GM12878 (cell line): ENCODE measurements at regions not wholly inside any gene's neighbourhood (a gene's known extent, or its start where the extent isn't known, plus 50 kb on each side); places are given as distances from the start of the nearest gene placed in this dataset.

Experiments used
- ATAC-seq: fragments of 200-7000 bp; cut with Tn5 transposase; 3 replicates; pipeline ENCODE4 v1.9.1; 2020; ENCODE audit warnings: mild to moderate bottlenecking, moderate library complexity
- BruUV-seq: library from RNA; stranded (reverse); fragments of 400-500 nt; replicated peaks from 2 replicates; lab custom pipeline; 2021; lab: Mats Ljungman, UMichigan
- CTCF ChIA-PET: fragments of 300-600 bp; sonication (Branson Sonifier 250); formaldehyde crosslinking; extraction: SDS; loops from one replicate; lab custom pipeline; 2021; ENCODE audit warnings: inconsistent platforms; lab: Yijun Ruan, JAX
- POLR2A ChIA-PET: fragments of 350-600 bp; formaldehyde crosslinking; extraction: SDS; loops from one replicate; lab custom pipeline; 2021; ENCODE audit warnings: inconsistent platforms; lab: Charles Lee
- RAD21 ChIA-PET: fragments of 300-600 bp; sonication (Branson Sonifier 250); formaldehyde crosslinking; loops from one replicate; lab custom pipeline; 2023; ENCODE audit warnings: antibody characterized with exemption; ENCODE audit not compliant: unreplicated experiment; lab: Charles Lee
- SMC1A ChIA-PET: fragments of 300-600 bp; sonication (Branson Sonifier 250); formaldehyde crosslinking; loops from one replicate; lab custom pipeline; 2023; ENCODE audit not compliant: unreplicated experiment, uncharacterized antibody; lab: Charles Lee
- DNase-seq: peaks from one replicate; pipeline ENCODE4 v3.0.0-alpha.2; 2011; ENCODE audit warnings: low read depth, low spot score
- FAIRE-seq: peaks from 3 replicates; lab custom pipeline; 2011; peaks lifted over from hg19 to GRCh38; lab: Jason Lieb, UNC
- H2AFZ ChIP-seq: 2 replicates; pipeline ENCODE4 v1.6.0; 2011; ENCODE audit warnings: low read depth, low read length, control low read depth; ENCODE audit not compliant: control insufficient read depth
- H3K27ac ChIP-seq: 2 replicates; pipeline ENCODE4 v1.5.1; 2011; ENCODE audit warnings: control low read depth; ENCODE audit not compliant: control insufficient read depth, insufficient read depth
- H3K27me3 ChIP-seq, 2 experiments: replicated peaks in 1 of 2; 2 replicates each; pipeline versions ENCODE4 v1.6.0 to v1.6.1; 2011; ENCODE audit warnings: low read length in 1 of 2; ENCODE audit not compliant: control insufficient read depth in 2 of 2, insufficient read depth in 2 of 2
- H3K36me3 ChIP-seq, 2 experiments: 2 replicates each; pipeline ENCODE4 v1.5.1; 2011; ENCODE audit warnings: low read length in 1 of 2; ENCODE audit not compliant: control insufficient read depth in 2 of 2, insufficient read depth in 2 of 2
- H3K4me1 ChIP-seq: 2 replicates; pipeline ENCODE4 v1.6.1; 2011; ENCODE audit warnings: mild to moderate bottlenecking, low read length, moderate library complexity, mixed read lengths; ENCODE audit not compliant: control insufficient read depth, insufficient read depth
- H3K4me2 ChIP-seq: 2 replicates; pipeline ENCODE4 v1.6.0; 2011; ENCODE audit warnings: control low read depth; ENCODE audit not compliant: control insufficient read depth, insufficient read depth
- H3K4me3 ChIP-seq: fragments of 200-600 bp; sonication (generic); 2 replicates; pipeline ENCODE4 v1.5.1; 2016
- H3K79me2 ChIP-seq: 2 replicates; pipeline ENCODE4 v1.6.0; 2011; ENCODE audit warnings: low read length; ENCODE audit not compliant: control insufficient read depth, insufficient read depth
- H3K9ac ChIP-seq: 2 replicates; pipeline ENCODE4 v1.8.0; 2011; ENCODE audit warnings: low read length, control low read depth, mixed read lengths; ENCODE audit not compliant: control insufficient read depth, insufficient read depth
- H3K9me3 ChIP-seq: replicated peaks from 3 replicates; pipeline ENCODE4 v1.5.1; 2011; ENCODE audit warnings: mild to moderate bottlenecking, low read length; ENCODE audit not compliant: control insufficient read depth, insufficient read depth
- H4K20me1 ChIP-seq: 2 replicates; pipeline ENCODE4 v1.6.0; 2011; ENCODE audit not compliant: control insufficient read depth, insufficient read depth
- ASH2L ChIP-seq: fragments of 300-600, 200-600 bp; sonication (generic); IDR thresholded peaks from 2 replicates; pipeline ENCODE4 v1.6.1; 2017; ENCODE audit warnings: low read depth, mild to moderate bottlenecking, borderline replicate concordance
- CEBPB ChIP-seq, 2 experiments: fragments of 150-350 bp in 1 of 2; IDR thresholded peaks; 2 replicates each; pipeline ENCODE4 v1.6.1; 2012 to 2014; ENCODE audit warnings: low read depth in 2 of 2, low read length in 2 of 2, borderline replicate concordance in 1 of 2, inconsistent platforms in 1 of 2
- EZH2 ChIP-seq: IDR thresholded peaks from 2 replicates; pipeline ENCODE4 v1.6.1; 2012; ENCODE audit warnings: low read depth, mild to moderate bottlenecking, control low read depth, inconsistent platforms, low read length, borderline replicate concordance; ENCODE audit not compliant: control insufficient read depth
- IKZF1 ChIP-seq: fragments of 450-650 bp; conservative IDR thresholded peaks from 2 replicates; pipeline ENCODE4 v1.6.1; 2017; ENCODE audit warnings: antibody characterized with exemption, mild to moderate bottlenecking
- MEF2B ChIP-seq: fragments of 450-650 bp; IDR thresholded peaks from 2 replicates; pipeline ENCODE4 v1.6.1; 2018; ENCODE audit warnings: mild to moderate bottlenecking, moderate library complexity; ENCODE audit not compliant: partially characterized antibody, poor library complexity, severe bottlenecking
- MLLT1 ChIP-seq: fragments of 450-650 bp; IDR thresholded peaks from 2 replicates; pipeline ENCODE4 v1.6.1; 2016; ENCODE audit warnings: mild to moderate bottlenecking
- MTA3 ChIP-seq: IDR thresholded peaks from 2 replicates; pipeline ENCODE4 v1.6.1; 2012; ENCODE audit warnings: low read length, inconsistent platforms, borderline replicate concordance
- NBN ChIP-seq: fragments of 450-650 bp; IDR thresholded peaks from 2 replicates; pipeline ENCODE4 v1.6.1; 2016
- NFYB ChIP-seq: IDR thresholded peaks from 2 replicates; pipeline ENCODE4 v1.6.1; 2011; ENCODE audit warnings: low read depth, mild to moderate bottlenecking, low read length, improper control_type of control experiment, moderate library complexity; ENCODE audit not compliant: insufficient read depth
- RELA ChIP-seq: fragments of 450-650 bp; IDR thresholded peaks from 2 replicates; pipeline ENCODE4 v1.8.0; 2014; ENCODE audit warnings: borderline replicate concordance; ENCODE audit not compliant: partially characterized antibody
- ZBED1 ChIP-seq: IDR thresholded peaks from 2 replicates; pipeline ENCODE4 v1.6.1; 2016; ENCODE audit warnings: borderline replicate concordance
- ZNF207 ChIP-seq: fragments of 450-650 bp; IDR thresholded peaks from 2 replicates; pipeline ENCODE4 v1.6.1; 2014; ENCODE audit warnings: antibody characterized with exemption, mild to moderate bottlenecking, borderline replicate concordance
- ZNF592 ChIP-seq: fragments of 450-650 bp; IDR thresholded peaks from 2 replicates; pipeline ENCODE4 v1.6.1; 2017; ENCODE audit warnings: mild to moderate bottlenecking, moderate library complexity
- WGBS: methylation state at CpG from one replicate; pipeline ENCODE4 v1.1.6; 2016; ENCODE audit warnings: low lambda C conversion rate; ENCODE audit not compliant: insufficient replicate concordance, insufficient coverage; ENCODE audit errors: missing lambda C conversion rate; 5-methylcytosine and 5-hydroxymethylcytosine counted together
- in situ Hi-C: fragments of 300-500 bp; cut with MboI; formaldehyde crosslinking; loops from 9 replicates; pipeline ENCODE4 v1.14.3; 2018; ENCODE audit warnings: mixed read lengths
- intact Hi-C: fragments of 100-400 bp; cut with micrococcal nuclease; formaldehyde crosslinking; loops from one replicate; pipeline ENCODE4 v1.14.2; 2022; ENCODE audit not compliant: unreplicated experiment

DNA sequence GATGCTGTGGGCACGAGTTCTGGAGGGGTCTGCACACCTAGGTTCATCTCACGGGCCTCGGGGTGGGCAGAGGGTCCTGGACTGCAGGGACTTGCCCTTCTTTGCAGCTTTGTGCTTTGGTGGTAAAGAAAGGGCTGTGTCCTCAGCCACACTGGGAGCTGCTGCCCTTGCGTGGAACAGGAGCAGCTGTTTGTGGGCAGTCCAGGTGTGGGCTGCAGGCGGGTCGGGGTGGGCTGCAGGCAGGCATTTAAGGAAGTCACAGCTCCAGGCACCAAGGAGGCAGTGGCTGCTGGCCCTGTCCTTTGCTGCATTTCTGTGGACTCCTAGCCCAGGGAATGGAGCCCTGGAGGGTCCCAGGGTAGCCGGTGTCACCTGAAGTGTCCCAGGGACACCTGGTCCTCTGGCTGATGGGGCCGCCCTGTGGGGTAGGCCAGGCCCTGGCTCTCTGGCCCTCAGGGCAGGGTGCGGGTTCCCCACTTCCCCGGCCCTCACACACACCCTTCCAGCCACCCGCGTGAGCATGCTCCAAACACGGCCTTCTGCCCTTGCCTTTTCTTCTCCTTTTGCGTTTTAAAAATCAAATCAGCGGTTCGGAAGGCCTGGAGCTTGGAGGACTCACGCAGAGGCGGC is 1240.3 kb downstream of the BRD1 start (continued):
- no peak for TF ChIP-seq CEBPB (IDR thresholded peaks at IDR 0.05; ENCODE audit: borderline replicate concordance in 1 of 2, low read depth in 2 of 2, low read length in 2 of 2)
- TF ChIP-seq ZNF592, result no peak
- no peak for TF ChIP-seq NBN
- TF ChIP-seq ZNF207, result no peak
- TF ChIP-seq NFYB, result no peak

GRCh38 chr22:48586799-48587185 is 1240.9 kb downstream of the BRD1 start:
- SMC1A ChIA-PET, result no interaction called here
- CTCF ChIA-PET, result no interaction called here
- ATAC-seq, result no peak
- RAD21 ChIA-PET, result no interaction called here
- no peaks in the 10 kb centered on the region for H3K4me1 ChIP-seq
- no peak overlapping the region for H3K4me2 ChIP-seq
- no peaks in the 10 kb centered on the region for H3K27me3 ChIP-seq
- H2AFZ ChIP-seq, result no peak overlapping the region
- BruUV-seq, result no TSS peak
- POLR2A ChIA-PET, result no interaction called here
- no peak overlapping the region for H3K9ac ChIP-seq
- WGBS, result 33% methylated on average over 6 of the region's 7 CpGs
- H4K20me1 ChIP-seq, result no peaks in the 10 kb centered on the region
- no peak overlapping the region for H3K27ac ChIP-seq
- H3K79me2 ChIP-seq, result no peaks in the 10 kb centered on the region
- H3K4me3 ChIP-seq, result no peak overlapping the region
- no peaks in the 10 kb centered on the region; the same call in 2 of the 3 replicates for H3K9me3 ChIP-seq
- FAIRE-seq, result no peak
- DNase-seq, result no peak
- intact Hi-C loops (no loop called here), in situ Hi-C loops (no loop called here)
- H3K36me3 ChIP-seq, result no peaks in the 10 kb centered on the region
- TF ChIP-seq ASH2L, result no peak
- no peak for TF ChIP-seq IKZF1
- no peak for TF ChIP-seq EZH2
- TF ChIP-seq MLLT1, result no peak
- TF ChIP-seq MTA3, result no peak
- TF ChIP-seq RELA, result no peak
- TF ChIP-seq MEF2B, result no peak
- no peak for TF ChIP-seq ZBED1
